HG02870 (cell line): ENCODE measurements at regions not wholly inside any gene's neighbourhood (a gene's known extent, or its start where the extent isn't known, plus 50 kb on each side); places are given as distances from the start of the nearest gene placed in this dataset.
"Not testable (repeated sequence)": the region's sequence is repeated elsewhere in the genome, so short reads cannot be mapped to it uniquely, and the experiment has no call there.

Experiments used
- ATAC-seq: cut with Tn5 transposase; IDR thresholded peaks from one replicate; pipeline ENCODE4 v1.9.1; 2021; ENCODE audit warnings: mild to moderate bottlenecking, moderate library complexity; ENCODE audit not compliant: unreplicated experiment

DNA sequence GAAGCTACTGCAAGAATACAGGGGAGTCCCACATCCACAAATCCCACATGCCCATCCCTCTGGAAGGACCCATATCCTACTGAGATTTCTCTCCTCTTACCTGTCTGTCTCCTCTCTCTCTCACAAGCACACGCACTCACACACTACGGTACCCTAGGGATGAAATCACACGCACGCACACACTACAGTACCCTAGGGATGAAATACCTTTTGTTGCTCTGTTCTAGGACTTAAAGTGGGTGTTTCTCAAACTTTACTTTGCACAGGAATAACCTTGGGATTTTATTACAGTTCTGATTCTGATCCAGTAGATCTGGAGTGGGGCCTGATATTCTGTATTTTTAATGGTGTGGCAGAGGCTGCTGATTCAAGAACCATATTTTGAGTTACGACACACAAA is 622.2 kb upstream of the ZNF385D start:
- no peak for ATAC-seq

- ATAC-seq, result no peak
These were observed 622.8 kb upstream of the ZNF385D start for GRCh38 chr3:22373827-22374226.

- no peak for ATAC-seq
These were observed 626.4 kb upstream of the ZNF385D start for GRCh38 chr3:22377421-22377820.

DNA sequence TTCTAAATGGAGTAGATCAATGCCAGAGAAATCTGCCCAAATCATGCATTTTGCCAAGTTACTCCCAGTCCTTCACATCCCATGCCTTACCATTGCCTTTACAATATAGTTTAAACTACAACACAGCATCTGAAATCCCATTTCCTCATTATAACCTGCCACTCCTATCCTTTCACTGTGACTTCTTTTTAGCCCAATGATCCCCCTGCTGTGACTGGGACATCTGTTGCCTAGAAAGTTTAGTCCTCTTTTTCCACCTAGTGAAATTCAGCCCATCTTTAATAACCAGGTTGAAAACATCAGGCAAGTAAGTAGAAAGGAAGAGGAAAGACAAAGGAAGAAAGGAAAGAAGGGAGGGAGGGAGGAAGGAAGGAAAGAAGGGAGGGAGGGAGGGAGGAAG is 627.9 kb upstream of the ZNF385D start:
- ATAC-seq, result no peak

DNA sequence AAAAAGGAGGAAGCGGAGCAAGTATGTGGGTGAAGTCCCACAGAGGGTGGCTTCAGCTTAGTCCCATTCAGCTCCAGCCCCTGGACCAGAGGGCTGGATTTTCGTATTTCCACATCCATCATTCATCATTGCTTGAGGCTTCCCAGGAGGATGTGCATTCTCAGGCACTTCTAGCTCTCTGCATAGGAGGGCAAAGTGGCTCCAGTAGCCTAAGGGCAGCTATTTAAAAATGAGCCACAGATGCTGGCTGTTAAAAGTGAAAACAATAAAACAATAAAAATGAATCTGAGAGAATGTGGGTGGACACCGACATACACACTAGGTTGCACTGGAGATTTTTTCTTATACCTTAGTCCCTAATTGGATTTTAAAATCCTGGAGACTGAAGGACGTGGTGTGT is 629.2 kb upstream of the ZNF385D start:
- ATAC-seq, result no peak

DNA sequence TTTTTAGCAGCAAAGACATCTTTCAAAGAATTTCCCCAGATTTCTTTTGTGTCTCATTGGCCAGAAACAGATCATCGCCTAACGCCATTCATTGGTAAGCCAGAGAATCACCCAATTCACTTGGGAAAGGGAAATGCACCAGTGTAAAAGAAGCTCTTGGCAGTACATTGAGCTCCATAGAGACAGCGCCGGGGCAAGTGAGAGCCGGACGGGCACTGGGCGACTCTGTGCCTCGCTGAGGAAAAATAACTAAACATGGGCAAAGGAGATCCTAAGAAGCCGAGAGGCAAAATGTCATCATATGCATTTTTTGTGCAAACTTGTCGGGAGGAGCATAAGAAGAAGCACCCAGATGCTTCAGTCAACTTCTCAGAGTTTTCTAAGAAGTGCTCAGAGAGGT is 630.6 kb upstream of the ZNF385D start:
- not testable (repeated sequence) for ATAC-seq

DNA sequence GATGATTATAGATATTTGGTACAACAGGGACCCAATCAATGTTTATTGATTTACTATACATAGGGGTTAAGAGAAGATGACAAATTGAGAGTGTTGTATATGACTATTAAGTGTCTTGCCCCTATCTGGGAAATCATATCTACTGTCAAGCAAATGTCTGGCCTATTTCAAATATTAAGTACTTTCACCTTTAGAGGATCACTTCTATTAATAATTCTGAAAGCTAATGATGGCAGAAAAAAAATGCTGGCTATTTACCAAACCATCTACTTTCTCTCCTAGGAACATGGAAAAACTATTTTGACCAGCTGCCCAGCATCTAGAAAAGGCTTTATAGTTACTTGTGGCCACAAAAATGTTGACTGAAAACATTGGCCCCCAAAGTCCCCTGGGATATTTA is 632.3 kb upstream of the ZNF385D start:
- ATAC-seq, result no peak

DNA sequence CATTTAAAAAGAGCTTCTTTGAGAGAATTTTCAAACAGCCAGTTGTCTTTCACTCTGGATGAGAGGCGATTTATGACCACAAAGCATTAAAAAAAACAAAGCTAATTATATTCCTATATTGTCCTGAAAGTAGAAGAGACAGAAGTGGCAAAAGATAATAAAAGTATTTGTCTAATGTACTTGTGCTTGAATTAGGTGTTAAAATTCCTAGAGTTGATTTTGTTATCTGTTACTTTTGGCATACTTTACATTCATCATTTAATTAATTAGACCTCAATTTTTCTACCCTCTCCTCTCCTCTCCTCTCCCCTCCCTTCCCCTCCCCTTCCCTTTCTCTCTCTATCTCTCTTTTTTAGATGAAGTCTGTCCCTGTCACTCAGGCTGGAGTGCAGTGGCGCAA is 635.1 kb upstream of the ZNF385D start:
- no peak for ATAC-seq

- ATAC-seq, result no peak
These were observed 641.3 kb upstream of the ZNF385D start for GRCh38 chr3:22392286-22392685.

- no peak for ATAC-seq
These were observed 641.8 kb upstream of the ZNF385D start for GRCh38 chr3:22392859-22393258.

DNA sequence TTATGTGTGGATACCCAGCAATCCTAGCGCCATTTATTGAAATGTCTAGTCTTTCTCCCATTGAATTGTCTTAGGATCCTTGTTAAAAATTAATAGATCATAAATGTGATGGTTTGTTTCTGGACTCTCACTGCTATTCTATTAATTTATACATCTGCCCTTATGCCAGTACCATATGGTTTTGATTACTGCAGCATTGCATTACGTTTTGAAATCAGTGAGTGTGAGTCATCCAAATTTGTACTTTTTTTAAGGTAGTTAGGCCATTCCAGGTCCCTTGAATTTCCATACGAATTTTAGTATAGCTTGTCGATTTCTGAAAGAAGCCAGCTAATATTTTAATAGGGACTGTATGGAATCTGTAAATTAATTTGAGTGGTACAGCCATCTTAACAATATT is 648.6 kb upstream of the ZNF385D start:
- ATAC-seq, result no peak

- no peak for ATAC-seq
These were observed 650.5 kb upstream of the ZNF385D start for GRCh38 chr3:22401499-22401898.

- ATAC-seq, result no peak
These were observed 663.2 kb upstream of the ZNF385D start for GRCh38 chr3:22414239-22414638.

DNA sequence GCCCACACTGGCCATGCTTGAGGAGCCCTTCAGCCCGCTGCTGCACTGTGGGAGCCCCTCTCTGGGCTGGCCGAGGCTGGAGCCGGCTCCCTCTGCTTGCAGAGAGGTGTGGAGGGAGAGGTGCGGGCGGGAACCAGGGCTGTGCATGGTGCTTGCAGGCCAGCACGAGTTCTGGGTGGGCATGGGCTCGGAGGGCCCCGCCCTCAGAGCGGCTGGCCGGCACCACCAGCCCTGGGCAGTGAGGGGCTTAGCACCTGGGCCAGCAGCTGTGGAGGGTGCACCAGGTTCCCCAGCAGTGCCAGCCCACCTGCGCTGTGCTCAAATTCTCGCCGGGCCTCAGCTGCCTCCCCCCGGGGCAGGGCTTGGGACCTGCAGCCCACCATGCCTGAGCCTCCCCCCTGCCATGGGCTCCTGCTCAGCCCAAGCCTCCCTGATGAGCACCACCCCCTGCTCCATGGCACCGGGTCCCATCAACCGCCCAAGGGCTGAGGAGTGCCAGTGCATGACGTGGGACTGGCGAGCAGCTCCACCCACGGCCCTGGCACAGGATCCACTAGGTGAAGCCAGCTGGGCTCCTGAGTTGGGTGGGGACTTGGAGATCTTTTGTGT is 665.9 kb upstream of the ZNF385D start:
- ATAC-seq, result not testable (repeated sequence)

DNA sequence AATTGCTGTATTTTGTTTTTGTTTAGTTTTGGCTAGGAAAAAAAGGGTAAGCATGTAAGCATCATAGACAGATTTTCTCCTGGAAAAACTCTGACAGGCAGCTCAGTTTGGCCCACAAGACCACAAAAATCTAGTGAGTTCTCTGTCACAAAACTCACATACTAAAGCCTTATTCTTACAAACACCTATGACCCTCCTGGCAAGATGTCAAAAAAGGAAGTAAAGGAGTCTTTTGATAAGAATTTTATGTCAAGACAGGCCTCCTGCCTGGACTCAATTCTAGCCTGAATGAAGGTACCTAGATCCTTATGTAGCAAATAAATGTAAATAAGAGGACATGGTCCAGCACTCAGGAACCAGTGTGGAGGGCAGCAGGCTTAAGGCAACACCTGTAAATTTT is 668.3 kb upstream of the ZNF385D start:
- ATAC-seq, result no peak

- ATAC-seq, result no peak
These were observed 670.6 kb upstream of the ZNF385D start for GRCh38 chr3:22421589-22421988.

GRCh38 chr3:22431334-22431733 is 680.3 kb upstream of the ZNF385D start:
- ATAC-seq, result no peak

- ATAC-seq, result no peak
These were observed 688.6 kb upstream of the ZNF385D start for GRCh38 chr3:22439626-22440025.

GRCh38 chr3:22441711-22442110 is 690.7 kb upstream of the ZNF385D start:
- ATAC-seq, result no peak

DNA sequence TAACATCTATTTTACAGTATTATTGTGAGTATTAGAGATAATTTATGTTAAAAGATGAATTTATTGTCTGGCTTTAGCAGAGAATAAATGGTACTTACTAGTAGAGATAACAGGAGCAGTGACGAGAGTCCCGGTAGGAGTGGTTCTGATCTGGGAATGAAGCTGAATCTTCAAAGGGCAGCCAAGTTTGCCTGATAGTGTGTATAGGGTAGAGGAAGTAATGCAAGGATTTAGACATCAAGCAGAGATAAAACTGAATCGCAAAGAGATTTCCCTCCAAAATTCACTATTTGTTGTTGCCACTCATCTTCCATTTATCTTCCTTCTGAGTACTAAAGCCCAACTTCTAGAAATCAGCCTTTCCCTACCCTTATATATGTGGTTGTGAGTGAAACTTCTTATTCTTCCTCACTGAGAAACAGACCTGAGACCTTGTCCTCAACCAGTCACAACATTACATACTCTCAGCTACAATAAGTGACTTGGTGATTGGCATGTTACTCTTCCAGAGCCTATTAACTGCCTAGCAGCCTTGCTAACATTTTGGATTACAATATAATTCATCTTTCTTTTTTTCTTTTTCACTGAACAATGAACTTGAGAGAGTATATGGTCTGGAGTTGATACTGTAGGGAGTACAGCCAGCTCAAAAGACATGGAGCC is 692.7 kb upstream of the ZNF385D start:
- no peak for ATAC-seq

DNA sequence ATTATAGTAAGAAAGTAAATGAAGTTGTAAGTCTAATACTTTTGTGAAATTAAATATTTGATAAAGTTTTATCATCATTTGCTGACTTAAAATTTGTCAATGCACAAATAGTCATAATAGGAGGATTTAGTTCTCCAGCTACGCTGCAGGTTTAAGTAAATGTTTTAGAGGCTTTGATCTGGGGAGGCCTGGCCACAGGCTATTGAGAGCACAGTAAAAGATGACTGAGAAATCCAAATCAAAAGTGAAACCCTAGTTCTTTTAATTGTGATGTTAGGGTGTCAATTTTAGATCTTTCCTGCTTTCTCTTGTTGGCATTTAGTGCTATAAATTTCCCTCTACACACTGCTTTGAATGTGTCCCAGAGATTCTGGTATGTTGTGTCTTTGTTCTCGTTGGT is 694.3 kb upstream of the ZNF385D start:
- not testable (repeated sequence) for ATAC-seq

DNA sequence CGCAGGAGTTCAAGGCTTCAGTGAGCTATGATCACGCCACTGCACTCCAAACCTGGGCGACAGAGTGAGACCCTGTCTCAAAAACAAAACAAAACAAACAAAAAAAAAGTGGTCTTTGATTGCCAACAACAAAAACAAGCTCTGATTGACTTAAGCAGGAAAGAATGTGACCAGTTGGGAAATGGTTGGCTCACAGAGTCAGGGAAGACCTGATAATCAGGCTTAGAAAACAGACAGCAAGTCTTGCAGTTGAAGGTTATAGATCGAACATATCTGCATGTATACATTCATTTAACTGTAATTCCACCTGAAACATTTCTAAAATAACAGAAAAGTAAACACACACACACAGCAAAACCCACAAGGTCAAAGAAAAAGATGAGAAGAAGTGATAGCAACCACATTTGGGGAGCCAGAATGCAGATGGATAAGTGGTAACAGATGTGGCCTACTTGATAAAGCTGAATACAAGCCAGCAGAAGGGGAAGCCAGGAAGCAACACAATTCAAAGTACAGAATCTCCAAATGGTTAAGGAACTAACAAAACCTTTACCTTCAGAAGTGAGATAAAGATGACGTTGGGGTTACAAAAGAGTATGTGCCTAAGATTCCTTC is 699.9 kb upstream of the ZNF385D start:
- ATAC-seq, result no peak

GRCh38 chr3:22451501-22451900 is 700.5 kb upstream of the ZNF385D start:
- no peak for ATAC-seq
